Upper lobe of left lung (tissue), 6 donors: ENCODE measurements at regions not wholly inside any gene's neighbourhood (a gene's known extent, or its start where the extent isn't known, plus 50 kb on each side); places are given as distances from the start of the nearest gene placed in this dataset.

Experiments used
- ATAC-seq, 2 donors: fragments of 200-7000 bp; cut with Tn5 transposase; one replicate each; pipeline ENCODE4 v1.9.1; 2022; ENCODE audit warnings: mild to moderate bottlenecking in 2 of 2, moderate library complexity in 2 of 2; ENCODE audit not compliant: low FRiP score in 2 of 2
- DNase-seq, 2 donors: peaks; one replicate each; pipeline ENCODE4 v3.0.0-alpha.2; 2019 to 2020
- H3K27ac ChIP-seq, 4 donors: fragments of 200-600 bp; sonication (generic); one replicate each; pipeline ENCODE4 v1.5.1; 2016 to 2019
- H3K27me3 ChIP-seq, 4 donors: fragments of 200-600 bp; sonication (generic); one replicate each; pipeline ENCODE4 v1.5.1; 2017 to 2019
- H3K36me3 ChIP-seq, 4 donors: fragments of 200-600 bp; sonication (generic); one replicate each; pipeline ENCODE4 v1.5.1; 2016 to 2019
- H3K4me1 ChIP-seq, 4 donors: fragments of 200-600 bp; sonication (generic); one replicate each; pipeline ENCODE4 v1.5.1; 2018 to 2019
- H3K4me3 ChIP-seq, 4 donors: fragments of 200-600 bp; sonication (generic); one replicate each; pipeline ENCODE4 v1.5.1; 2017 to 2019; ENCODE audit warnings: mild to moderate bottlenecking in 2 of 4, moderate library complexity in 1 of 4
- H3K9me3 ChIP-seq, 4 donors: fragments of 200-600 bp; sonication (generic); one replicate each; pipeline ENCODE4 v1.5.1; 2018 to 2019
- EP300 ChIP-seq, 4 donors: sonication (generic); formaldehyde crosslinking; IDR thresholded peaks; one replicate each; pipeline ENCODE4 v1.5.1; 2017; ENCODE audit warnings: antibody characterized with exemption in 4 of 4, control low read depth in 2 of 4
- POLR2A ChIP-seq, 4 donors: fragments of 450-650 bp; IDR thresholded peaks; one replicate each; pipeline ENCODE4 v1.5.1; 2016 to 2017; ENCODE audit warnings: antibody characterized with exemption in 4 of 4, mild to moderate bottlenecking in 2 of 4
- POLR2AphosphoS5 ChIP-seq, 2 donors: sonication (generic); formaldehyde crosslinking; IDR thresholded peaks; one replicate each; pipeline ENCODE4 v1.5.1; 2017; ENCODE audit warnings: antibody characterized with exemption in 2 of 2
- whole genome bisulfite sequencing, 2 donors: methylation state at CpG; one replicate each; pipeline ENCODE4 v1.1.5; 2017 to 2018; 5-methylcytosine and 5-hydroxymethylcytosine counted together
- TF ChIP-seq, protein P1 (sequence below), 6 experiments: fragments of 450-650 bp in 4 of 6; fragments of 200-600 bp in 2 of 6; sonication (generic) in 2 of 6; IDR thresholded peaks; one replicate each; pipeline ENCODE4 v1.5.1; 2016 to 2019; ENCODE audit warnings: antibody characterized with exemption in 6 of 6
- donor health status: DM: no; HTN: no; CAD: no; lungs with moderate emphysema.
- donor health status: DM: no; HTN: yes; CAD: no; lungs with severe emphysema.

DNA sequence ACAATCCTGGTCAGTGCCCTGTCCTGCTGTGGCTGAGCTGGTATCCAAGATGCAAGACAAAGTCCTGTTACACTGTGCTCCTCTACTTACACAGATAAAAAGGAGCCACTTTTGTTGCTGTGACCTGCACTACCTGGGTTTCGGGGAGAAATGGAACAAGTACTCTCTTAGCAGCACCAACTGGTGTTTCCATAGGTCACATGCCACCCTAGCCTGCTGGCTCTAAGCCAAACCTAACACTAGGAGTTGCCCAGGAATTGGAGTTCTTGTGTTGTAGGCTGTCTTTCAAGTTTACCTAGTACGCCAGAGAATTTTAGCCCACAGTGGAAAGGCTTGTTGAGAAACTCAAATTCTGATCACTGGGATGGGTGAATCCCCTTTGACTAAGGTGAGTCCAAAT is 727.4 kb downstream of the FAM133A start:
- Histone ChIP-seq H3K4me3 (no peak overlapping the region), H3K36me3 (no peaks in the 10 kb centered on the region), H3K9me3 (peaks cover 0 to 10% (median 0%) of the 10 kb centered on the region in 4 donors), H3K27me3 (no peaks in the 10 kb centered on the region), H3K4me1 (no peaks in the 10 kb centered on the region), H3K27ac (no peak overlapping the region)
- WGBS, 2 donors = 66% methylated on average over 2 of the region's 2 CpGs; no CpG with 5 or more reads in 1 of the 2 donors
- TF ChIP-seq POLR2AphosphoS5 (IDR thresholded peaks at IDR 0.05) (no peak), POLR2A (IDR thresholded peaks at IDR 0.05) (no peak), EP300 (IDR thresholded peaks at IDR 0.05) (no peak)
- TF ChIP-seq, protein P1, sequence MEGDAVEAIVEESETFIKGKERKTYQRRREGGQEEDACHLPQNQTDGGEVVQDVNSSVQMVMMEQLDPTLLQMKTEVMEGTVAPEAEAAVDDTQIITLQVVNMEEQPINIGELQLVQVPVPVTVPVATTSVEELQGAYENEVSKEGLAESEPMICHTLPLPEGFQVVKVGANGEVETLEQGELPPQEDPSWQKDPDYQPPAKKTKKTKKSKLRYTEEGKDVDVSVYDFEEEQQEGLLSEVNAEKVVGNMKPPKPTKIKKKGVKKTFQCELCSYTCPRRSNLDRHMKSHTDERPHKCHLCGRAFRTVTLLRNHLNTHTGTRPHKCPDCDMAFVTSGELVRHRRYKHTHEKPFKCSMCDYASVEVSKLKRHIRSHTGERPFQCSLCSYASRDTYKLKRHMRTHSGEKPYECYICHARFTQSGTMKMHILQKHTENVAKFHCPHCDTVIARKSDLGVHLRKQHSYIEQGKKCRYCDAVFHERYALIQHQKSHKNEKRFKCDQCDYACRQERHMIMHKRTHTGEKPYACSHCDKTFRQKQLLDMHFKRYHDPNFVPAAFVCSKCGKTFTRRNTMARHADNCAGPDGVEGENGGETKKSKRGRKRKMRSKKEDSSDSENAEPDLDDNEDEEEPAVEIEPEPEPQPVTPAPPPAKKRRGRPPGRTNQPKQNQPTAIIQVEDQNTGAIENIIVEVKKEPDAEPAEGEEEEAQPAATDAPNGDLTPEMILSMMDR (IDR thresholded peaks at IDR 0.05) = no peak
- ATAC-seq (peak in 1 of 2 donors; percentile 15), DNase-seq (no peak)

DNA sequence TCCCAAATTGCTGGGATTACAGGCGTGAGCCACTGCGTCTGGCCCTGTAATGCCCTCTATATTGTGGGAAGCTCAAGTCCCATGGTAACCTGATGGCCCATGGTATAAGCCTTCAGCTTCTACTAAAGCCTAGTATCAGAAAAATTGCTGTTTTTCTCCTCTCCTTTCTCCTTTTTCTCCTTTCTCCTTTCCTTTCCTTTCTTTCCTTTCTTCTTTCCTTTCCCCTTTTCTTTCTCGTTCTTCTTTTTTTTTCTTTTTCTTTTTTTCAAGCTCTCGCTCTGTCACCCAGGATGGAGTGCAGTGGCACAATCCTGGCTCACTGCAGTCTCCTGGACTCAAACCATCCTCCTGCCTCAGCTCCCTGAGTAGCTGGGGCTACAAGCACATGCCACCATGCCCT is 740.7 kb downstream of the FAM133A start:
- DNase-seq (no peak), ATAC-seq (no peak)
- no peaks in the 10 kb centered on the region for H3K27me3 ChIP-seq
- no peak overlapping the region for H3K4me3 ChIP-seq
- H3K36me3 ChIP-seq = no peaks in the 10 kb centered on the region
- 90 to 92% methylated on average over 2 to 4 of the region's 4 CpGs for WGBS, 2 donors
- no peaks in the 10 kb centered on the region for H3K9me3 ChIP-seq
- H3K27ac ChIP-seq = no peak overlapping the region
- no peaks in the 10 kb centered on the region for H3K4me1 ChIP-seq
- TF ChIP-seq, protein P1 (IDR thresholded peaks at IDR 0.05) = no peak
- TF ChIP-seq EP300 (IDR thresholded peaks at IDR 0.05) (no peak), POLR2A (IDR thresholded peaks at IDR 0.05) (no peak)

DNA sequence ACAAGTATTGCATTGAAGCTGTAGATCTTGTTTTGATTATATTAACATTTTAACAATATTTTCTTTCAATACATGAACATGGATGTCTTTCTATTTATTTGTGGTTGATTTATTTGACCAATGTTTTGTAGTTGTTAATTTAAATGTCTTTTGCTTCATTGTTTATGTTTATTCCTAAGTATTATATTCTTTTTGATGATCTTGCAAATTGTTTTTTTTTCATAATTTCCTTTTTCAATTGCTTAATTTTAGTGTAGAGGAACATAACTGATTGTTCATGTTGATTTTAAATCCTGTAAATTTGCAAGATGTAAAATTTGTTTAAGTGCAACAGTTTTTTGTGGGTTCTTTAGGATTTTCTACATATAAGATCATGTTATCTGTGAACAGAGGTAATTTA is 744.1 kb downstream of the FAM133A start:
- Histone ChIP-seq H3K27me3 (no peaks in the 10 kb centered on the region), H3K27ac (no peak overlapping the region), H3K4me1 (no peaks in the 10 kb centered on the region), H3K36me3 (no peaks in the 10 kb centered on the region), H3K9me3 (no peaks in the 10 kb centered on the region), H3K4me3 (no peak overlapping the region)
- no peak for ATAC-seq
- DNase-seq = no peak
- TF ChIP-seq POLR2A (IDR thresholded peaks at IDR 0.05) = no peak
- no peak for TF ChIP-seq EP300 (IDR thresholded peaks at IDR 0.05)
- TF ChIP-seq POLR2AphosphoS5 (IDR thresholded peaks at IDR 0.05) = no peak
- TF ChIP-seq, protein P1 (IDR thresholded peaks at IDR 0.05) = no peak

DNA sequence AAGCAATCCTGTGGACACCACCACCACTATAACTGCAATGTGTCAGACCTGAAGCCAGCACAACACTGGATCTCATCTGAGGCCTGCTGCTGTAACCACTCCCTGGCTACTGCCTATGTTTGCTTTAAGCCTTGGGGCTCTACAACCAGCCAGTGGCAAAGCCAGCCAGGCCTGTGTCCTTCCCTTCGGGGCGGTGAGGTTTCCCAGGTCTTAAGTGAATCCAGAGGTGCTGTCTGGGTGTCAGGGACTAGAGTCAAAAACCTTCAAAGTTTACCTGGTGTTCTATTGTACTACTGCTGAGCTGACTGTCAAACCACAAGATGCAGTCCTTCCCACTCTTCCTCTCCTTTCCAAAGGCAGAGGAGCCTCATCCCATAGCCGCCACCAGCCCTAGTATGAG is 750.5 kb downstream of the FAM133A start:
- no peaks in the 10 kb centered on the region for H3K27me3 ChIP-seq
- TF ChIP-seq POLR2A (IDR thresholded peaks at IDR 0.05) = no peak
- H3K9me3 ChIP-seq = no peaks in the 10 kb centered on the region
- H3K36me3 ChIP-seq = no peaks in the 10 kb centered on the region
- H3K27ac ChIP-seq = no peak overlapping the region
- H3K4me3 ChIP-seq = no peak overlapping the region
- 94 to 95% methylated on average over 2 to 3 of the region's 3 CpGs for WGBS, 2 donors
- H3K4me1 ChIP-seq = no peaks in the 10 kb centered on the region
- no peak for ATAC-seq
- DNase-seq = no peak

DNA sequence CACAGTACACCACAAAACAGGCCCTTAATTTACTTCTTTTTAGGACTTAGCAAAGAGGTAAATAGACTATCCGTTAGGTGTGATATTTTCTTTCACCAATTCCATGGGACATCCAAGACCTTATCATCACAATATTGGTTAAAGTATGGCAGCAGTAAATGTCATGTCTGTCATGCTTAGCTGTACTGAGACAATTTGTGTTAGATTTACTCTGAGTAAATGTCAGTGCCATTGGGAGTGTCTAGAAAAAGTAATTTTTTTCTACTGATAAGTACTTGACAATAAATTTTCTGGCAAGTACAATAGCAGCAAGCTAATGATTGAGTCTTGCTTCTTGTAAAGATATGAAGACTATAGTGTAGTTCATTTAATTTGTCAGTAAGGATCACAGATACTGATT is 756.1 kb downstream of the FAM133A start:
- H3K4me1 ChIP-seq = no peaks in the 10 kb centered on the region
- ATAC-seq (no peak), DNase-seq (no peak)
- no peaks in the 10 kb centered on the region for H3K9me3 ChIP-seq
- no peak overlapping the region for H3K4me3 ChIP-seq
- H3K27me3 ChIP-seq = no peaks in the 10 kb centered on the region
- TF ChIP-seq EP300 (IDR thresholded peaks at IDR 0.05) (no peak), POLR2AphosphoS5 (IDR thresholded peaks at IDR 0.05) (no peak), POLR2A (IDR thresholded peaks at IDR 0.05) (no peak)
- TF ChIP-seq, protein P1 (IDR thresholded peaks at IDR 0.05) = no peak
- H3K27ac ChIP-seq = no peak overlapping the region
- 88 to 93% methylated on average over 1 of the region's 1 CpG for WGBS, 2 donors
- no peaks in the 10 kb centered on the region for H3K36me3 ChIP-seq
